ENCODE measurements at regions not wholly inside any gene's neighbourhood (a gene's known extent, or its start where the extent isn't known, plus 50 kb on each side); places are given as distances from the start of the nearest gene placed in this dataset.

DNA sequence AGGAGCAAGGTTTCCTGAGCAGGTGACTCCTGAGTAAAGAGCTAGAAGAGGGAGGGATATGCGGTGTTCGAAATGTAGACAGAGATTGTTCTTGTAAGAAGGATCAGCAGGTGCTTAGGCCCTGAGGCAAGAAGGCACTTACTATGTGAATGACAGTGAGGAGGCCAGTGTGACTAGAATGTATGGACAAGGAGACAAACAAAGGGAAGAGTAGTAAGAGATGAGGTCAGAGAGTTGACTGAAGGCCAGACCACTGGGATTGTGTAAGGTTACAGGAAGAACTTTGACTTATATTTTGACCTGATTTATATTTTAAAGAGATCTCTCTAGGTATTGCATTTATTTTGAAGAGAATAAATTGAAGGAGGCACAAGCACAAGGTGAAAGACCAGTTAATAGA, 118.4 kb upstream of the ENPEP start:
- no peaks in the 10 kb centered on the region for H3K36me3 Mint-ChIP-seq (ENCODE audit: low read depth)
- DNase-seq (ENCODE audit: low spot score) (no peak), ATAC-seq (no peak)
- Histone ChIP-seq H3K9me2 (ENCODE audit: insufficient read depth) (no peaks in the 10 kb centered on the region), H3K27ac (ENCODE audit: low read depth) (no peak overlapping the region), H3K79me2 (replicated peaks; ENCODE audit: insufficient read depth) (no peaks in the 10 kb centered on the region), H4K20me1 (replicated peaks; ENCODE audit: insufficient read depth) (no peaks in the 10 kb centered on the region), H2AFZ (no peak overlapping the region), H3K4me3 (no peak overlapping the region), H3F3A (replicated peaks; ENCODE audit: low read depth) (no peaks in the 10 kb centered on the region), H3K36me3 (ENCODE audit: insufficient read depth) (no peaks in the 10 kb centered on the region), H3K4me2 (no peak overlapping the region), H3K4me1 (ENCODE audit: insufficient read depth) (no peaks in the 10 kb centered on the region), H3K27me3 (ENCODE audit: insufficient read depth) (no peaks in the 10 kb centered on the region)
- TF ChIP-seq STAT1 (IDR thresholded peaks at IDR 0.05; ENCODE audit: unreplicated experiment) (no peak), POLR2AphosphoS5 (IDR thresholded peaks at IDR 0.05; ENCODE audit: low read depth) (no peak), NANOG (IDR thresholded peaks at IDR 0.05; ENCODE audit: borderline replicate concordance) (no peak), REST (IDR thresholded peaks at IDR 0.05; ENCODE audit: unreplicated experiment) (no peak), CREB1 (CRISPR knock-in tag; IDR thresholded peaks at IDR 0.05; ENCODE audit: low read depth) (no peak), ETS1 (IDR thresholded peaks at IDR 0.05) (no peak), EZH2phosphoT487 (IDR thresholded peaks at IDR 0.05; ENCODE audit: unreplicated experiment) (no peak), JUNB (IDR thresholded peaks at IDR 0.05; ENCODE audit: unreplicated experiment) (no peak)
- TF ChIP-seq, protein P1, sequence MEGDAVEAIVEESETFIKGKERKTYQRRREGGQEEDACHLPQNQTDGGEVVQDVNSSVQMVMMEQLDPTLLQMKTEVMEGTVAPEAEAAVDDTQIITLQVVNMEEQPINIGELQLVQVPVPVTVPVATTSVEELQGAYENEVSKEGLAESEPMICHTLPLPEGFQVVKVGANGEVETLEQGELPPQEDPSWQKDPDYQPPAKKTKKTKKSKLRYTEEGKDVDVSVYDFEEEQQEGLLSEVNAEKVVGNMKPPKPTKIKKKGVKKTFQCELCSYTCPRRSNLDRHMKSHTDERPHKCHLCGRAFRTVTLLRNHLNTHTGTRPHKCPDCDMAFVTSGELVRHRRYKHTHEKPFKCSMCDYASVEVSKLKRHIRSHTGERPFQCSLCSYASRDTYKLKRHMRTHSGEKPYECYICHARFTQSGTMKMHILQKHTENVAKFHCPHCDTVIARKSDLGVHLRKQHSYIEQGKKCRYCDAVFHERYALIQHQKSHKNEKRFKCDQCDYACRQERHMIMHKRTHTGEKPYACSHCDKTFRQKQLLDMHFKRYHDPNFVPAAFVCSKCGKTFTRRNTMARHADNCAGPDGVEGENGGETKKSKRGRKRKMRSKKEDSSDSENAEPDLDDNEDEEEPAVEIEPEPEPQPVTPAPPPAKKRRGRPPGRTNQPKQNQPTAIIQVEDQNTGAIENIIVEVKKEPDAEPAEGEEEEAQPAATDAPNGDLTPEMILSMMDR (conservative IDR thresholded peaks at IDR 0.05; ENCODE audit: low read depth in 2 of 2): no peak
- TF ChIP-seq, protein P2, sequence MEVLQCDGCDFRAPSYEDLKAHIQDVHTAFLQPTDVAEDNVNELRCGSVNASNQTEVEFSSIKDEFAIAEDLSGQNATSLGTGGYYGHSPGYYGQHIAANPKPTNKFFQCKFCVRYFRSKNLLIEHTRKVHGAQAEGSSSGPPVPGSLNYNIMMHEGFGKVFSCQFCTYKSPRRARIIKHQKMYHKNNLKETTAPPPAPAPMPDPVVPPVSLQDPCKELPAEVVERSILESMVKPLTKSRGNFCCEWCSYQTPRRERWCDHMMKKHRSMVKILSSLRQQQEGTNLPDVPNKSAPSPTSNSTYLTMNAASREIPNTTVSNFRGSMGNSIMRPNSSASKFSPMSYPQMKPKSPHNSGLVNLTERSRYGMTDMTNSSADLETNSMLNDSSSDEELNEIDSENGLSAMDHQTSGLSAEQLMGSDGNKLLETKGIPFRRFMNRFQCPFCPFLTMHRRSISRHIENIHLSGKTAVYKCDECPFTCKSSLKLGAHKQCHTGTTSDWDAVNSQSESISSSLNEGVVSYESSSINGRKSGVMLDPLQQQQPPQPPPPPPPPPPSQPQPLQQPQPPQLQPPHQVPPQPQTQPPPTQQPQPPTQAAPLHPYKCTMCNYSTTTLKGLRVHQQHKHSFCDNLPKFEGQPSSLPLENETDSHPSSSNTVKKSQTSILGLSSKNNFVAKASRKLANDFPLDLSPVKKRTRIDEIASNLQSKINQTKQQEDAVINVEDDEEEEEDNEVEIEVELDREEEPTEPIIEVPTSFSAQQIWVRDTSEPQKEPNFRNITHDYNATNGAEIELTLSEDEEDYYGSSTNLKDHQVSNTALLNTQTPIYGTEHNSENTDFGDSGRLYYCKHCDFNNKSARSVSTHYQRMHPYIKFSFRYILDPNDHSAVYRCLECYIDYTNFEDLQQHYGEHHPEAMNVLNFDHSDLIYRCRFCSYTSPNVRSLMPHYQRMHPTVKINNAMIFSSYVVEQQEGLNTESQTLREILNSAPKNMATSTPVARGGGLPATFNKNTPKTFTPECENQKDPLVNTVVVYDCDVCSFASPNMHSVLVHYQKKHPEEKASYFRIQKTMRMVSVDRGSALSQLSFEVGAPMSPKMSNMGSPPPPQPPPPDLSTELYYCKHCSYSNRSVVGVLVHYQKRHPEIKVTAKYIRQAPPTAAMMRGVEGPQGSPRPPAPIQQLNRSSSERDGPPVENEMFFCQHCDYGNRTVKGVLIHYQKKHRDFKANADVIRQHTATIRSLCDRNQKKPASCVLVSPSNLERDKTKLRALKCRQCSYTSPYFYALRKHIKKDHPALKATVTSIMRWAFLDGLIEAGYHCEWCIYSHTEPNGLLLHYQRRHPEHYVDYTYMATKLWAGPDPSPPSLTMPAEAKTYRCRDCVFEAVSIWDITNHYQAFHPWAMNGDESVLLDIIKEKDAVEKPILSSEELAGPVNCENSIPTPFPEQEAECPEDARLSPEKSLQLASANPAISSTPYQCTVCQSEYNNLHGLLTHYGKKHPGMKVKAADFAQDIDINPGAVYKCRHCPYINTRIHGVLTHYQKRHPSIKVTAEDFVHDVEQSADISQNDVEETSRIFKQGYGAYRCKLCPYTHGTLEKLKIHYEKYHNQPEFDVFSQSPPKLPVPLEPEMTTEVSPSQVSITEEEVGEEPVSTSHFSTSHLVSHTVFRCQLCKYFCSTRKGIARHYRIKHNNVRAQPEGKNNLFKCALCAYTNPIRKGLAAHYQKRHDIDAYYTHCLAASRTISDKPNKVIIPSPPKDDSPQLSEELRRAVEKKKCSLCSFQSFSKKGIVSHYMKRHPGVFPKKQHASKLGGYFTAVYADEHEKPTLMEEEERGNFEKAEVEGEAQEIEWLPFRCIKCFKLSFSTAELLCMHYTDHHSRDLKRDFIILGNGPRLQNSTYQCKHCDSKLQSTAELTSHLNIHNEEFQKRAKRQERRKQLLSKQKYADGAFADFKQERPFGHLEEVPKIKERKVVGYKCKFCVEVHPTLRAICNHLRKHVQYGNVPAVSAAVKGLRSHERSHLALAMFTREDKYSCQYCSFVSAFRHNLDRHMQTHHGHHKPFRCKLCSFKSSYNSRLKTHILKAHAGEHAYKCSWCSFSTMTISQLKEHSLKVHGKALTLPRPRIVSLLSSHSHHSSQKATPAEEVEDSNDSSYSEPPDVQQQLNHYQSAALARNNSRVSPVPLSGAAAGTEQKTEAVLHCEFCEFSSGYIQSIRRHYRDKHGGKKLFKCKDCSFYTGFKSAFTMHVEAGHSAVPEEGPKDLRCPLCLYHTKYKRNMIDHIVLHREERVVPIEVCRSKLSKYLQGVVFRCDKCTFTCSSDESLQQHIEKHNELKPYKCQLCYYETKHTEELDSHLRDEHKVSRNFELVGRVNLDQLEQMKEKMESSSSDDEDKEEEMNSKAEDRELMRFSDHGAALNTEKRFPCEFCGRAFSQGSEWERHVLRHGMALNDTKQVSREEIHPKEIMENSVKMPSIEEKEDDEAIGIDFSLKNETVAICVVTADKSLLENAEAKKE (CRISPR knock-in tag; IDR thresholded peaks at IDR 0.05): no peak
- no peaks in the 10 kb centered on the region for H3K27me3 Mint-ChIP-seq (ENCODE audit: insufficient read depth, low read depth, poor library complexity)
- H3K4me1 Mint-ChIP-seq: no peaks in the 10 kb centered on the region; the same call in 2 of the 3 replicates
- no peak overlapping the region for H3K27ac Mint-ChIP-seq
- H3K9me3 Mint-ChIP-seq: no peaks in the 10 kb centered on the region
- H3K4me3 Mint-ChIP-seq: no peak overlapping the region
